ENCODE measurements at regions not wholly inside any gene's neighbourhood (a gene's known extent, or its start where the extent isn't known, plus 50 kb on each side); places are given as distances from the start of the nearest gene placed in this dataset.
"Not testable (repeated sequence)": the region's sequence is repeated elsewhere in the genome, so short reads cannot be mapped to it uniquely, and the experiment has no call there.

GRCh38 chr4:3874525-3875110 lies 108.4 kb downstream of the ADRA2C start:
- no peaks in the 10 kb centered on the region for H3K27me3 ChIP-seq (replicated peaks; ENCODE audit: insufficient read depth)
- ATAC-seq (ENCODE audit: insufficient number of reproducible peaks, low FRiP score, low read depth) (no peak), DNase-seq (ENCODE audit: low spot score) (no peak)
- H3K36me3 ChIP-seq = no peaks in the 10 kb centered on the region
- H3K27ac ChIP-seq = no peak overlapping the region
- H3K4me1 ChIP-seq (ENCODE audit: control insufficient read depth in 1 of 2, low read depth in 2 of 2) = peaks cover 1 to 4% of the 10 kb centered on the region in 2 donors
- no peak overlapping the region for H3K4me3 ChIP-seq
- no peaks in the 10 kb centered on the region for H3K9me3 ChIP-seq
- no peak for TF ChIP-seq CTCF (IDR thresholded peaks at IDR 0.05)

- no peaks in the 10 kb centered on the region for H3K27me3 ChIP-seq (replicated peaks; ENCODE audit: insufficient read depth)
- ATAC-seq (ENCODE audit: insufficient number of reproducible peaks, low FRiP score, low read depth) = no peak
Observed at GRCh38 chr4:3875466-3875865, 109.3 kb downstream of the ADRA2C start.

GRCh38 chr4:3876057-3876845 lies 110.1 kb downstream of the ADRA2C start:
- not testable (repeated sequence) for H3K9me3 ChIP-seq; H3K27ac ChIP-seq; H3K27me3 ChIP-seq (replicated peaks; ENCODE audit: insufficient read depth); ATAC-seq (ENCODE audit: insufficient number of reproducible peaks, low FRiP score, low read depth); DNase-seq (ENCODE audit: low spot score); H3K36me3 ChIP-seq; H3K4me3 ChIP-seq
- H3K4me1 ChIP-seq (ENCODE audit: control insufficient read depth in 1 of 2, low read depth in 2 of 2) = peaks cover 7 to 14% of the 10 kb centered on the region in 2 donors

More at GRCh38 chr4:3875466-3875865, 109.3 kb downstream of the ADRA2C start:
- Histone ChIP-seq H3K4me1 (ENCODE audit: control insufficient read depth in 1 of 2, low read depth in 2 of 2) (peaks cover 7 to 13% of the 10 kb centered on the region in 2 donors), H3K9me3 (no peaks in the 10 kb centered on the region), H3K4me3 (no peak overlapping the region), H3K36me3 (no peaks in the 10 kb centered on the region), H3K27ac (no peak overlapping the region)
- no peak for TF ChIP-seq CTCF (IDR thresholded peaks at IDR 0.05)
- DNase-seq (ENCODE audit: low spot score) = no peak

- ATAC-seq (ENCODE audit: insufficient number of reproducible peaks, low FRiP score, low read depth) (no peak), DNase-seq (ENCODE audit: low spot score) (no peak)
- H3K9me3 ChIP-seq = no peaks in the 10 kb centered on the region
- peaks cover 7 to 14% of the 10 kb centered on the region in 2 donors for H3K4me1 ChIP-seq (ENCODE audit: control insufficient read depth in 1 of 2, low read depth in 2 of 2)
- no peak for TF ChIP-seq CTCF (IDR thresholded peaks at IDR 0.05)
- no peak overlapping the region for H3K4me3 ChIP-seq
- no peaks in the 10 kb centered on the region for H3K27me3 ChIP-seq (replicated peaks; ENCODE audit: insufficient read depth)
- H3K36me3 ChIP-seq = no peaks in the 10 kb centered on the region
- H3K27ac ChIP-seq = no peak overlapping the region
Observed at GRCh38 chr4:3877236-3877635, 111.1 kb downstream of the ADRA2C start.

GRCh38 chr4:3877868-3878267 lies 111.7 kb downstream of the ADRA2C start:
- TF ChIP-seq CTCF (IDR thresholded peaks at IDR 0.05) = no peak
- Histone ChIP-seq H3K27ac (no peak overlapping the region), H3K36me3 (no peaks in the 10 kb centered on the region), H3K4me1 (ENCODE audit: control insufficient read depth in 1 of 2, low read depth in 2 of 2) (peaks cover 7 to 14% of the 10 kb centered on the region in 2 donors), H3K27me3 (replicated peaks; ENCODE audit: insufficient read depth) (no peaks in the 10 kb centered on the region), H3K9me3 (no peaks in the 10 kb centered on the region), H3K4me3 (no peak overlapping the region)
- ATAC-seq (ENCODE audit: insufficient number of reproducible peaks, low FRiP score, low read depth) (no peak), DNase-seq (ENCODE audit: low spot score) (no peak)
